ENCODE measurements at regions not wholly inside any gene's neighbourhood (a gene's known extent, or its start where the extent isn't known, plus 50 kb on each side); places are given as distances from the start of the nearest gene placed in this dataset.
"Not testable (repeated sequence)": the region's sequence is repeated elsewhere in the genome, so short reads cannot be mapped to it uniquely, and the experiment has no call there.

GRCh38 chr2:31696068-31696467 is 115.3 kb upstream of the SRD5A2 start:
- H4K20me1 ChIP-seq (ENCODE audit: low read depth) = no peaks in the 10 kb centered on the region
- no peak overlapping the region for H3K4me3 ChIP-seq
- no peaks in the 10 kb centered on the region for H3K4me1 ChIP-seq
- Mint-ChIP-seq H3K9me3 (peaks cover 46% of the 10 kb centered on the region), H3K27ac (no peak overlapping the region), H3K4me1 (no peaks in the 10 kb centered on the region), H3K27me3 (ENCODE audit: insufficient read depth, low read depth) (no peaks in the 10 kb centered on the region), H3K4me3 (no peak overlapping the region), H3K36me3 (no peaks in the 10 kb centered on the region)
- H3K27me3 ChIP-seq = no peaks in the 10 kb centered on the region
- H3K9me3 ChIP-seq (ENCODE audit: low read depth) = peaks cover 27% of the 10 kb centered on the region
- no peaks in the 10 kb centered on the region for H3F3A ChIP-seq (ENCODE audit: low read depth)
- no peak for TF ChIP-seq EZH2phosphoT487 (IDR thresholded peaks at IDR 0.05)
- TF ChIP-seq EZH2 (IDR thresholded peaks at IDR 0.05) = no peak
- TF ChIP-seq CTCF (IDR thresholded peaks at IDR 0.05) = no peak
- DNase-seq (ENCODE audit: low spot score) = no peak
- no peak overlapping the region for H2AFZ ChIP-seq (replicated peaks)
- no peaks in the 10 kb centered on the region for H3K36me3 ChIP-seq
- H3K27ac ChIP-seq = no peak overlapping the region
- H3K9ac ChIP-seq = no peak overlapping the region
- H3K79me2 ChIP-seq (ENCODE audit: low read depth) = no peaks in the 10 kb centered on the region
- H3K4me2 ChIP-seq = no peak overlapping the region

GRCh38 chr2:31694444-31694843 is 113.7 kb upstream of the SRD5A2 start:
- H3K79me2 ChIP-seq (ENCODE audit: low read depth) = no peaks in the 10 kb centered on the region
- Mint-ChIP-seq H3K27ac (no peak overlapping the region), H3K36me3 (no peaks in the 10 kb centered on the region), H3K9me3 (peaks cover 49% of the 10 kb centered on the region), H3K4me1 (no peaks in the 10 kb centered on the region), H3K27me3 (ENCODE audit: insufficient read depth, low read depth) (no peaks in the 10 kb centered on the region), H3K4me3 (no peak overlapping the region)
- peak; percentile 5 for DNase-seq (ENCODE audit: low spot score)
- peaks cover 19% of the 10 kb centered on the region for H3K9me3 ChIP-seq (ENCODE audit: low read depth)
- H3F3A ChIP-seq (ENCODE audit: low read depth) = no peaks in the 10 kb centered on the region
- H3K4me3 ChIP-seq = no peak overlapping the region
- no peaks in the 10 kb centered on the region for H3K27me3 ChIP-seq
- no peak overlapping the region for H3K4me2 ChIP-seq
- no peaks in the 10 kb centered on the region for H3K36me3 ChIP-seq
- no peak overlapping the region for H3K9ac ChIP-seq
- H2AFZ ChIP-seq (replicated peaks) = no peak overlapping the region
- H3K4me1 ChIP-seq = no peaks in the 10 kb centered on the region
- TF ChIP-seq CTCF (IDR thresholded peaks at IDR 0.05) (peak; percentile 9), EZH2 (IDR thresholded peaks at IDR 0.05) (no peak), EZH2phosphoT487 (IDR thresholded peaks at IDR 0.05) (no peak)
- H4K20me1 ChIP-seq (ENCODE audit: low read depth) = no peaks in the 10 kb centered on the region
- H3K27ac ChIP-seq = no peak overlapping the region

GRCh38 chr2:31693882-31694281 is 113.1 kb upstream of the SRD5A2 start:
- Histone ChIP-seq H4K20me1 (ENCODE audit: low read depth) (no peaks in the 10 kb centered on the region), H3K27ac (no peak overlapping the region), H3K27me3 (no peaks in the 10 kb centered on the region), H2AFZ (replicated peaks) (no peak overlapping the region), H3K4me2 (no peak overlapping the region), H3K9ac (no peak overlapping the region), H3K4me3 (no peak overlapping the region), H3K9me3 (ENCODE audit: low read depth) (peaks cover 18% of the 10 kb centered on the region), H3F3A (ENCODE audit: low read depth) (no peaks in the 10 kb centered on the region), H3K36me3 (no peaks in the 10 kb centered on the region), H3K79me2 (ENCODE audit: low read depth) (no peaks in the 10 kb centered on the region), H3K4me1 (no peaks in the 10 kb centered on the region)
- H3K27ac Mint-ChIP-seq = no peak overlapping the region
- no peaks in the 10 kb centered on the region for H3K36me3 Mint-ChIP-seq
- no peak overlapping the region for H3K4me3 Mint-ChIP-seq
- no peaks in the 10 kb centered on the region for H3K4me1 Mint-ChIP-seq
- DNase-seq (ENCODE audit: low spot score) = peak; percentile 12
- no peak for TF ChIP-seq CTCF (IDR thresholded peaks at IDR 0.05)
- no peaks in the 10 kb centered on the region for H3K27me3 Mint-ChIP-seq (ENCODE audit: insufficient read depth, low read depth)
- H3K9me3 Mint-ChIP-seq = peaks cover 47% of the 10 kb centered on the region

GRCh38 chr2:31688282-31688681 is 107.5 kb upstream of the SRD5A2 start:
- no peak for DNase-seq (ENCODE audit: low spot score)
- peaks cover 29% of the 10 kb centered on the region for H3K9me3 Mint-ChIP-seq
- H2AFZ ChIP-seq (replicated peaks) = no peak overlapping the region
- no peak overlapping the region for H3K9ac ChIP-seq
- no peaks in the 10 kb centered on the region for H3K36me3 Mint-ChIP-seq
- H3K4me3 ChIP-seq = no peak overlapping the region
- peaks cover 3% of the 10 kb centered on the region for H3K36me3 ChIP-seq
- no peaks in the 10 kb centered on the region for H3K4me1 ChIP-seq
- H3K4me2 ChIP-seq = no peak overlapping the region
- peak; percentile 61 for TF ChIP-seq CTCF (IDR thresholded peaks at IDR 0.05)
- no peak for TF ChIP-seq EZH2phosphoT487 (IDR thresholded peaks at IDR 0.05)
- no peak for TF ChIP-seq EZH2 (IDR thresholded peaks at IDR 0.05)
- H3K4me1 Mint-ChIP-seq = no peaks in the 10 kb centered on the region
- H3K27me3 ChIP-seq = no peaks in the 10 kb centered on the region
- no peaks in the 10 kb centered on the region for H4K20me1 ChIP-seq (ENCODE audit: low read depth)
- H3K9me3 ChIP-seq (ENCODE audit: low read depth) = peaks cover 12% of the 10 kb centered on the region
- no peak overlapping the region for H3K27ac ChIP-seq
- no peaks in the 10 kb centered on the region for H3F3A ChIP-seq (ENCODE audit: low read depth)
- no peak overlapping the region for H3K4me3 Mint-ChIP-seq
- no peaks in the 10 kb centered on the region for H3K79me2 ChIP-seq (ENCODE audit: low read depth)
- no peak overlapping the region for H3K27ac Mint-ChIP-seq
- H3K27me3 Mint-ChIP-seq (ENCODE audit: insufficient read depth, low read depth) = no peaks in the 10 kb centered on the region

GRCh38 chr2:31683506-31683905 is 102.8 kb upstream of the SRD5A2 start:
- H3K36me3 Mint-ChIP-seq; H3K4me2 ChIP-seq; DNase-seq (ENCODE audit: low spot score); H3K9me3 ChIP-seq (ENCODE audit: low read depth); H2AFZ ChIP-seq (replicated peaks); H3F3A ChIP-seq (ENCODE audit: low read depth); H3K27me3 Mint-ChIP-seq (ENCODE audit: insufficient read depth, low read depth); H3K4me1 Mint-ChIP-seq; H3K4me3 ChIP-seq; H3K4me3 Mint-ChIP-seq; H3K27me3 ChIP-seq; H4K20me1 ChIP-seq (ENCODE audit: low read depth); H3K4me1 ChIP-seq; H3K79me2 ChIP-seq (ENCODE audit: low read depth); H3K9ac ChIP-seq; H3K36me3 ChIP-seq; H3K27ac Mint-ChIP-seq; H3K27ac ChIP-seq: not testable (repeated sequence)
- peaks cover 21% of the 10 kb centered on the region for H3K9me3 Mint-ChIP-seq
